Pancreas (tissue), 10 donors: ENCODE measurements at regions not wholly inside any gene's neighbourhood (a gene's known extent, or its start where the extent isn't known, plus 50 kb on each side); places are given as distances from the start of the nearest gene placed in this dataset.

ENCODE experiments used
- ATAC-seq, 4 donors: fragments of 200-7000 bp; cut with Tn5 transposase; one replicate each; pipeline versions ENCODE4 v1.8.0 to v1.9.1; 2020; ENCODE audit warnings: mild to moderate bottlenecking in 4 of 4, moderate library complexity in 4 of 4
- DNase-seq, 6 donors: peaks; one replicate each; pipeline ENCODE4 v3.0.0-alpha.2; 2020
- FAIRE-seq: peaks from 2 replicates; lab custom pipeline; 2012; peaks lifted over from hg19 to GRCh38; lab: Jason Lieb, UNC
- H3K27ac ChIP-seq, 4 donors: fragments of 200-600 bp; sonication (generic); 1 replicate in 3 of 4; 2 replicates in 1 of 4; pipeline versions ENCODE4 v1.5.0 to v1.8.0; 2020
- H3K27me3 ChIP-seq, 4 donors: fragments of 200-600 bp; one replicate each; pipeline ENCODE4 v1.8.0; 2021
- H3K36me3 ChIP-seq, 3 donors: fragments of 200-600 bp; sonication (generic) in 1 of 3; one replicate each; pipeline versions ENCODE4 v1.5.0 to v1.8.0; 2020 to 2021
- H3K4me1 ChIP-seq, 3 donors: fragments of 200-600 bp; one replicate each; pipeline ENCODE4 v1.8.0; 2021
- H3K4me3 ChIP-seq, 4 donors: fragments of 200-600 bp; sonication (generic) in 2 of 4; one replicate each; pipeline versions ENCODE4 v1.5.0 to v1.8.0; 2020 to 2021
- H3K9me3 ChIP-seq, 4 donors: fragments of 200-600 bp; one replicate each; pipeline ENCODE4 v1.8.0; 2021
- CTCF ChIP-seq, 4 donors: fragments of 200-600 bp; sonication (generic) in 3 of 4; IDR thresholded peaks; one replicate each; pipeline versions ENCODE4 v1.5.0 to v1.8.0; 2021; ENCODE audit warnings: antibody characterized with exemption in 4 of 4
- WGBS, 2 donors: extraction: QIAGEN DNeasy Blood & Tissue Kit; methylation state at CpG; one replicate each; pipeline ENCODE4 v1.1.7; 2013; 5-methylcytosine and 5-hydroxymethylcytosine counted together
- intact Hi-C, 3 donors: fragments of 100-400 bp; cut with DNase I; formaldehyde crosslinking; loops; one replicate each; pipeline versions ENCODE4 v1.11.1 to v1.14.2; 2022
- donor health status: healthy with polysubstance abuse.
- donor health status: DM: no; HTN: no; CAD: no; lungs with moderate emphysema.
- donor health status: DM: no; HTN: no; CAD: no.
- donor health status: control.
- donor health status: control.
- donor health status: Bipolar disorder and iron deficiency.
- donor health status: DM: yes; HTN: yes; CAD: no.
- donor health status: DM: no; HTN: no; CAD: no.
- donor health status: DM: no; HTN: no; CAD: no.
- donor health status: DM: yes; HTN: yes; CAD: no.

GRCh38 chr1:79775402-79775801, 768.9 kb upstream of the ADGRL4 start:
- no peaks in the 10 kb centered on the region for H3K9me3 ChIP-seq
- intact Hi-C loops: no loop called here
- no peak for ATAC-seq
- H3K36me3 ChIP-seq: no peaks in the 10 kb centered on the region
- H3K4me1 ChIP-seq: no peaks in the 10 kb centered on the region
- H3K27ac ChIP-seq: no peak overlapping the region
- H3K4me3 ChIP-seq: no peak overlapping the region
- H3K27me3 ChIP-seq: no peaks in the 10 kb centered on the region
- no peak for DNase-seq
- FAIRE-seq: no peak
- TF ChIP-seq CTCF (IDR thresholded peaks at IDR 0.05): no peak
- 78 to 82% methylated on average over 2 of the region's 2 CpGs for WGBS, 2 donors

GRCh38 chr1:79773385-79773784, 766.9 kb upstream of the ADGRL4 start:
- WGBS, 2 donors: 69 to 72% methylated on average over 2 of the region's 2 CpGs
- no peak overlapping the region for H3K27ac ChIP-seq
- no peaks in the 10 kb centered on the region for H3K9me3 ChIP-seq
- no peaks in the 10 kb centered on the region for H3K36me3 ChIP-seq
- no peak overlapping the region for H3K4me3 ChIP-seq
- no peak for ATAC-seq
- TF ChIP-seq CTCF (IDR thresholded peaks at IDR 0.05): no peak
- FAIRE-seq: no peak
- no peak for DNase-seq
- H3K27me3 ChIP-seq: no peaks in the 10 kb centered on the region
- intact Hi-C loops: no loop called here
- H3K4me1 ChIP-seq: no peaks in the 10 kb centered on the region

- no peaks in the 10 kb centered on the region for H3K9me3 ChIP-seq
- no peak overlapping the region for H3K27ac ChIP-seq
- H3K4me3 ChIP-seq: no peak overlapping the region
- ATAC-seq (no peak), FAIRE-seq (no peak), DNase-seq (no peak)
- H3K36me3 ChIP-seq: no peaks in the 10 kb centered on the region
- TF ChIP-seq CTCF (IDR thresholded peaks at IDR 0.05): no peak
- H3K27me3 ChIP-seq: no peaks in the 10 kb centered on the region
- H3K4me1 ChIP-seq: no peaks in the 10 kb centered on the region
- intact Hi-C loops: no loop called here
Observed at GRCh38 chr1:79762461-79762860, 755.9 kb upstream of the ADGRL4 start.

- intact Hi-C loops: no loop called here
- Histone ChIP-seq H3K9me3 (no peaks in the 10 kb centered on the region), H3K4me1 (no peaks in the 10 kb centered on the region), H3K36me3 (no peaks in the 10 kb centered on the region), H3K27ac (no peak overlapping the region), H3K27me3 (no peaks in the 10 kb centered on the region), H3K4me3 (no peak overlapping the region)
- WGBS, 2 donors: 86% methylated on average over 1 of the region's 1 CpG
- ATAC-seq: no peak
- TF ChIP-seq CTCF (IDR thresholded peaks at IDR 0.05): no peak
- DNase-seq: no peak
- FAIRE-seq: no peak
Observed at GRCh38 chr1:79760531-79760930, 754.0 kb upstream of the ADGRL4 start.

- no peak for TF ChIP-seq CTCF (IDR thresholded peaks at IDR 0.05)
- H3K27me3 ChIP-seq: no peaks in the 10 kb centered on the region
- DNase-seq: no peak
- 75 to 79% methylated on average over 2 of the region's 2 CpGs for WGBS, 2 donors
- ATAC-seq: no peak
- H3K36me3 ChIP-seq: no peaks in the 10 kb centered on the region
- H3K9me3 ChIP-seq: no peaks in the 10 kb centered on the region
- no peak overlapping the region for H3K27ac ChIP-seq
- no peak overlapping the region for H3K4me3 ChIP-seq
- H3K4me1 ChIP-seq: peaks cover 5 to 7% (median 5%) of the 10 kb centered on the region in 3 donors
- FAIRE-seq: no peak
- intact Hi-C loops: no loop called here
Observed at GRCh38 chr1:79749607-79750006, 743.1 kb upstream of the ADGRL4 start.
